ENCODE measurements at regions not wholly inside any gene's neighbourhood (a gene's known extent, or its start where the extent isn't known, plus 50 kb on each side); places are given as distances from the start of the nearest gene placed in this dataset.

- no peak for FAIRE-seq
- CTCF ChIA-PET: no interaction called here
- H3K4me2 ChIP-seq: no peak overlapping the region
- POLR2A ChIA-PET: no interaction called here
- 14% methylated on average over 5 of the region's 5 CpGs for WGBS (ENCODE audit: missing lambda C conversion rate)
- no peaks in the 10 kb centered on the region for H3K9me3 ChIP-seq
- H3K27ac ChIP-seq: no peak overlapping the region
- no peak for ATAC-seq
- no peak overlapping the region for H3K4me3 ChIP-seq
- TF ChIP-seq POLR2A (IDR thresholded peaks at IDR 0.05; ENCODE audit: low read length): no peak
- no peak for TF ChIP-seq ZSCAN20 (CRISPR knock-in tag; IDR thresholded peaks at IDR 0.05)
- TF ChIP-seq JUNB (IDR thresholded peaks at IDR 0.05): no peak
- no peak for TF ChIP-seq JUN (IDR thresholded peaks at IDR 0.05)
- no peak for TF ChIP-seq RFX5 (IDR thresholded peaks at IDR 0.05)
- no peak for TF ChIP-seq EP300 (IDR thresholded peaks at IDR 0.05)
- TF ChIP-seq NR3C1 (IDR thresholded peaks at IDR 0.05): no peak
- TF ChIP-seq RAD21 (conservative IDR thresholded peaks at IDR 0.05 in 1 of 2, IDR thresholded peaks at IDR 0.05 in 1 of 2): no peak
- no peak for TF ChIP-seq ZFP36 (IDR thresholded peaks at IDR 0.05; ENCODE audit: borderline replicate concordance, partially characterized antibody)
- TF ChIP-seq SMC3 (IDR thresholded peaks at IDR 0.05): no peak
- no peak for TF ChIP-seq CTCF (IDR thresholded peaks at IDR 0.05)
- no peaks in the 10 kb centered on the region for H3K4me1 ChIP-seq
- no peak for DNase-seq (ENCODE audit: low read depth in 1 of 2, low spot score in 1 of 2)
Observed at GRCh38 chr5:126189231-126189630, 234.0 kb upstream of the GRAMD2B start.

DNA sequence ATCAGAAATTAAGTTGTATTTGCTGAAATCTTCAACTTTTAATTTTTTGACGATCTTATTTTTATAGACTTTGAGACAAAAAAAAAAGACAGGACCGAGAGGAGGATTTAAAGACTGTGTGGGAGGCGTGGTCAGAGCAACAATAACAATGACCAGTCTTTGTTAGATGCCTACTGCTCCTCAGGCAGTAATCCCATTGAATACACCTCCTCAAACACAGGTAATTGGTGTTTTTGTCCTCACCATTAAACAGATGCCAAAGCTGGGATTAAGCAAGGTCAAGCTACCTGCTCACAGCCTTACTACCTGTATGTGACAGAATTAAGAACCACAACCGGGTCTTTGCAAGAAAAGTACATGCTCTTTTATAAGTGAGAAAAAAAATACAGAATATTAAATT, 233.3 kb upstream of the GRAMD2B start:
- FAIRE-seq: no peak
- H3K4me1 ChIP-seq: no peaks in the 10 kb centered on the region
- H3K9me3 ChIP-seq: no peaks in the 10 kb centered on the region
- H3K4me3 ChIP-seq: no peak overlapping the region
- H3K27ac ChIP-seq: no peak overlapping the region
- CTCF ChIA-PET: no interaction called here
- 7% methylated on average over 4 of the region's 4 CpGs for WGBS (ENCODE audit: missing lambda C conversion rate)
- ATAC-seq: no peak
- no peak for DNase-seq (ENCODE audit: low read depth in 1 of 2, low spot score in 1 of 2)
- POLR2A ChIA-PET: no interaction called here
- TF ChIP-seq ATOH8 (CRISPR knock-in tag; IDR thresholded peaks at IDR 0.05; ENCODE audit: low read depth) (no peak), RNF2 (IDR thresholded peaks at IDR 0.05; ENCODE audit: borderline replicate concordance, low read depth) (no peak), CBX8 (IDR thresholded peaks at IDR 0.05) (no peak), BHLHE40 (IDR thresholded peaks at IDR 0.05; ENCODE audit: low read depth, low read length) (no peak), SMC3 (IDR thresholded peaks at IDR 0.05) (no peak), RCOR1 (IDR thresholded peaks at IDR 0.05; ENCODE audit: low read depth, low read length) (no peak), SREBF2 (IDR thresholded peaks at IDR 0.05) (no peak), MYC (IDR thresholded peaks at IDR 0.05; ENCODE audit: borderline replicate concordance, low read length) (no peak), CBX2 (IDR thresholded peaks at IDR 0.05; ENCODE audit: borderline replicate concordance, low read depth) (no peak), EHF (CRISPR knock-in tag; IDR thresholded peaks at IDR 0.05) (no peak), FOSL2 (IDR thresholded peaks at IDR 0.05) (no peak), FOSL2 (CRISPR knock-in tag; IDR thresholded peaks at IDR 0.05) (no peak), ZFP36 (IDR thresholded peaks at IDR 0.05; ENCODE audit: borderline replicate concordance, partially characterized antibody) (no peak), BCL3 (IDR thresholded peaks at IDR 0.05) (no peak)
- TF ChIP-seq, protein P1, sequence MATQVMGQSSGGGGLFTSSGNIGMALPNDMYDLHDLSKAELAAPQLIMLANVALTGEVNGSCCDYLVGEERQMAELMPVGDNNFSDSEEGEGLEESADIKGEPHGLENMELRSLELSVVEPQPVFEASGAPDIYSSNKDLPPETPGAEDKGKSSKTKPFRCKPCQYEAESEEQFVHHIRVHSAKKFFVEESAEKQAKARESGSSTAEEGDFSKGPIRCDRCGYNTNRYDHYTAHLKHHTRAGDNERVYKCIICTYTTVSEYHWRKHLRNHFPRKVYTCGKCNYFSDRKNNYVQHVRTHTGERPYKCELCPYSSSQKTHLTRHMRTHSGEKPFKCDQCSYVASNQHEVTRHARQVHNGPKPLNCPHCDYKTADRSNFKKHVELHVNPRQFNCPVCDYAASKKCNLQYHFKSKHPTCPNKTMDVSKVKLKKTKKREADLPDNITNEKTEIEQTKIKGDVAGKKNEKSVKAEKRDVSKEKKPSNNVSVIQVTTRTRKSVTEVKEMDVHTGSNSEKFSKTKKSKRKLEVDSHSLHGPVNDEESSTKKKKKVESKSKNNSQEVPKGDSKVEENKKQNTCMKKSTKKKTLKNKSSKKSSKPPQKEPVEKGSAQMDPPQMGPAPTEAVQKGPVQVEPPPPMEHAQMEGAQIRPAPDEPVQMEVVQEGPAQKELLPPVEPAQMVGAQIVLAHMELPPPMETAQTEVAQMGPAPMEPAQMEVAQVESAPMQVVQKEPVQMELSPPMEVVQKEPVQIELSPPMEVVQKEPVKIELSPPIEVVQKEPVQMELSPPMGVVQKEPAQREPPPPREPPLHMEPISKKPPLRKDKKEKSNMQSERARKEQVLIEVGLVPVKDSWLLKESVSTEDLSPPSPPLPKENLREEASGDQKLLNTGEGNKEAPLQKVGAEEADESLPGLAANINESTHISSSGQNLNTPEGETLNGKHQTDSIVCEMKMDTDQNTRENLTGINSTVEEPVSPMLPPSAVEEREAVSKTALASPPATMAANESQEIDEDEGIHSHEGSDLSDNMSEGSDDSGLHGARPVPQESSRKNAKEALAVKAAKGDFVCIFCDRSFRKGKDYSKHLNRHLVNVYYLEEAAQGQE (IDR thresholded peaks at IDR 0.05): no peak
- H3K4me2 ChIP-seq: no peak overlapping the region
